ENCODE measurements at regions not wholly inside any gene's neighbourhood (a gene's known extent, or its start where the extent isn't known, plus 50 kb on each side); places are given as distances from the start of the nearest gene placed in this dataset.

DNA sequence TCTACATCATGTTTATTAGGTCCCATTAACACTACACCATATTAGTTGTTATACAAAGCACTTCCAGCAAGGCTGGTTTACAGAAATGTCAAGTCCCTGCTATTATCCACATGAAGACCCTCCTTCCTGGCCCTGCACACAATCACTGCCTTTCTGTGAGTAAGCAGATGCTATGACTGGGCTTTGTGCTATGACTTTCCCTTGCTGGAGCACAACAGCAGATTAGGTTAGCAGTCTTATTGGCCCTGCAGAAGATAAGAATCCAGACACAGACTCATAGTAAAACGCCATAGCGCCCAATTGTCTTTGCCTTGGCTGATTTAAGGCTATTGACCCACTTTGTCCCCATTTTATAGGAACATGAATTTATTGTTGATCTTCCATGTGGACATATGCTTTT is 228.9 kb upstream of the ACTBL2 start:
- no peak overlapping the region for H3K27ac ChIP-seq (ENCODE audit: low read depth in 1 of 2, low read length in 2 of 2)
- no peak for DNase-seq (ENCODE audit: low spot score)
- no peak overlapping the region for H3K4me3 ChIP-seq (ENCODE audit: low read depth in 1 of 3, low read length in 3 of 3)
- H3K27me3 ChIP-seq (ENCODE audit: control insufficient read depth in 4 of 4, insufficient read depth in 4 of 4, low read length in 3 of 4), result no peaks in the 10 kb centered on the region
- TF ChIP-seq REST (IDR thresholded peaks at IDR 0.05) (no peak), FOXA1 (IDR thresholded peaks at IDR 0.05) (no peak), GABPA (IDR thresholded peaks at IDR 0.05 in 1 of 2, conservative IDR thresholded peaks at IDR 0.05 in 1 of 2) (no peak), HNF4G (IDR thresholded peaks at IDR 0.05) (no peak), NR2F2 (IDR thresholded peaks at IDR 0.05) (no peak), ZBTB33 (IDR thresholded peaks at IDR 0.05) (no peak), EGR1 (IDR thresholded peaks at IDR 0.05; ENCODE audit: low read depth in 2 of 2) (no peak), ATF3 (IDR thresholded peaks at IDR 0.05) (no peak), JUND (IDR thresholded peaks at IDR 0.05) (no peak), FOXA2 (IDR thresholded peaks at IDR 0.05) (no peak), TAF1 (conservative IDR thresholded peaks at IDR 0.05) (no peak), YY1 (IDR thresholded peaks at IDR 0.05) (no peak)
- H3K9ac ChIP-seq (ENCODE audit: low read depth in 1 of 2, low read length in 2 of 2), result no peak overlapping the region
- no peaks in the 10 kb centered on the region for H3K4me1 ChIP-seq (ENCODE audit: control insufficient read depth in 4 of 4, insufficient read depth in 4 of 4, low read length in 3 of 4)
- H3K36me3 ChIP-seq (ENCODE audit: control insufficient read depth in 4 of 4, insufficient read depth in 3 of 4, low read depth in 1 of 4, low read length in 3 of 4), result no peaks in the 10 kb centered on the region
- WGBS, result 87% methylated on average over 2 of the region's 2 CpGs
- peaks cover 0 to 5% (median 0%) of the 10 kb centered on the region in 4 donors for H3K9me3 ChIP-seq (ENCODE audit: control insufficient read depth in 4 of 4, low read length in 3 of 4)

GRCh38 chr5:57710126-57710525 is 227.5 kb upstream of the ACTBL2 start:
- H3K9ac ChIP-seq (ENCODE audit: low read depth in 1 of 2, low read length in 2 of 2), result no peak overlapping the region
- no peak for DNase-seq (ENCODE audit: low spot score)
- no peak overlapping the region for H3K4me3 ChIP-seq (ENCODE audit: low read depth in 1 of 3, low read length in 3 of 3)
- H3K9me3 ChIP-seq (ENCODE audit: control insufficient read depth in 4 of 4, low read length in 3 of 4), result peaks cover 0 to 3% (median 0%) of the 10 kb centered on the region in 4 donors
- H3K27ac ChIP-seq (ENCODE audit: low read depth in 1 of 2, low read length in 2 of 2), result no peak overlapping the region
- 67% methylated on average over 1 of the region's 1 CpG for WGBS
- no peaks in the 10 kb centered on the region for H3K36me3 ChIP-seq (ENCODE audit: control insufficient read depth in 4 of 4, insufficient read depth in 3 of 4, low read depth in 1 of 4, low read length in 3 of 4)
- H3K4me1 ChIP-seq (ENCODE audit: control insufficient read depth in 4 of 4, insufficient read depth in 4 of 4, low read length in 3 of 4), result no peaks in the 10 kb centered on the region
- no peaks in the 10 kb centered on the region for H3K27me3 ChIP-seq (ENCODE audit: control insufficient read depth in 4 of 4, insufficient read depth in 4 of 4, low read length in 3 of 4)
- no peak for TF ChIP-seq REST (IDR thresholded peaks at IDR 0.05)
- no peak for TF ChIP-seq ATF3 (IDR thresholded peaks at IDR 0.05)
- no peak for TF ChIP-seq TAF1 (conservative IDR thresholded peaks at IDR 0.05)
- no peak for TF ChIP-seq YY1 (IDR thresholded peaks at IDR 0.05)
- TF ChIP-seq, protein P1, sequence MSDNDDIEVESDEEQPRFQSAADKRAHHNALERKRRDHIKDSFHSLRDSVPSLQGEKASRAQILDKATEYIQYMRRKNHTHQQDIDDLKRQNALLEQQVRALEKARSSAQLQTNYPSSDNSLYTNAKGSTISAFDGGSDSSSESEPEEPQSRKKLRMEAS (IDR thresholded peaks at IDR 0.05), result no peak
- TF ChIP-seq SP1 (IDR thresholded peaks at IDR 0.05), result no peak
- TF ChIP-seq EGR1 (IDR thresholded peaks at IDR 0.05; ENCODE audit: low read depth in 2 of 2), result no peak
- peak; percentile 72 for TF ChIP-seq NR2F2 (IDR thresholded peaks at IDR 0.05)
- no peak for TF ChIP-seq HNF4G (IDR thresholded peaks at IDR 0.05)
- peak in 1 of 2 donors; percentile 14 for TF ChIP-seq RXRA (IDR thresholded peaks at IDR 0.05)
- TF ChIP-seq GABPA (IDR thresholded peaks at IDR 0.05 in 1 of 2, conservative IDR thresholded peaks at IDR 0.05 in 1 of 2), result no peak
- TF ChIP-seq RAD21 (IDR thresholded peaks at IDR 0.05), result peak in 1 of 2 donors; percentile 8
- TF ChIP-seq HNF4A (conservative IDR thresholded peaks at IDR 0.05), result no peak
- TF ChIP-seq ZBTB33 (IDR thresholded peaks at IDR 0.05), result no peak
- TF ChIP-seq FOXA1 (IDR thresholded peaks at IDR 0.05), result no peak
- no peak for TF ChIP-seq JUND (IDR thresholded peaks at IDR 0.05)
- TF ChIP-seq, protein P2, sequence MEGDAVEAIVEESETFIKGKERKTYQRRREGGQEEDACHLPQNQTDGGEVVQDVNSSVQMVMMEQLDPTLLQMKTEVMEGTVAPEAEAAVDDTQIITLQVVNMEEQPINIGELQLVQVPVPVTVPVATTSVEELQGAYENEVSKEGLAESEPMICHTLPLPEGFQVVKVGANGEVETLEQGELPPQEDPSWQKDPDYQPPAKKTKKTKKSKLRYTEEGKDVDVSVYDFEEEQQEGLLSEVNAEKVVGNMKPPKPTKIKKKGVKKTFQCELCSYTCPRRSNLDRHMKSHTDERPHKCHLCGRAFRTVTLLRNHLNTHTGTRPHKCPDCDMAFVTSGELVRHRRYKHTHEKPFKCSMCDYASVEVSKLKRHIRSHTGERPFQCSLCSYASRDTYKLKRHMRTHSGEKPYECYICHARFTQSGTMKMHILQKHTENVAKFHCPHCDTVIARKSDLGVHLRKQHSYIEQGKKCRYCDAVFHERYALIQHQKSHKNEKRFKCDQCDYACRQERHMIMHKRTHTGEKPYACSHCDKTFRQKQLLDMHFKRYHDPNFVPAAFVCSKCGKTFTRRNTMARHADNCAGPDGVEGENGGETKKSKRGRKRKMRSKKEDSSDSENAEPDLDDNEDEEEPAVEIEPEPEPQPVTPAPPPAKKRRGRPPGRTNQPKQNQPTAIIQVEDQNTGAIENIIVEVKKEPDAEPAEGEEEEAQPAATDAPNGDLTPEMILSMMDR (IDR thresholded peaks at IDR 0.05; ENCODE audit: low read depth, low read length, missing input control), result no peak

Measured in liver (tissue), 8 donors.